A549 (cell line): ENCODE measurements at regions not wholly inside any gene's neighbourhood (a gene's known extent, or its start where the extent isn't known, plus 50 kb on each side); places are given as distances from the start of the nearest gene placed in this dataset.

ENCODE experiments used
- ATAC-seq, 2 experiments: fragments of 200-7000 bp in 1 of 2; fragments of >200 bp in 1 of 2; cut with Nextera tagmentation in 1 of 2; cut with Tn5 transposase in 1 of 2; 3 replicates each; pipeline versions ENCODE4 v1.8.0 to v1.9.1; 2018 to 2020; ENCODE audit warnings: mild to moderate bottlenecking in 1 of 2, moderate library complexity in 1 of 2
- CTCF ChIA-PET: fragments of 300-600 bp; sonication (Branson Sonifier 250); formaldehyde crosslinking; extraction: SDS; loops from one replicate; lab custom pipeline; 2021; ENCODE audit warnings: antibody characterized with exemption, inconsistent platforms; lab: Yijun Ruan, JAX
- POLR2A ChIA-PET: fragments of 350-600 bp; formaldehyde crosslinking; extraction: SDS; loops from one replicate; lab custom pipeline; 2021; ENCODE audit warnings: antibody characterized with exemption, inconsistent platforms; lab: Yijun Ruan, JAX
- DNase-seq, 2 experiments: peaks; one replicate each; pipeline versions ENCODE4 v3.0.0 to v3.0.0-alpha.2; 2011 to 2016; ENCODE audit warnings: low read depth in 1 of 2, low spot score in 1 of 2
- FAIRE-seq: peaks from 2 replicates; lab custom pipeline; 2011; peaks lifted over from hg19 to GRCh38; lab: Jason Lieb, UNC
- H3K27ac ChIP-seq, 2 experiments: fragments of >200 bp; sonication (Bioruptor Twin); formaldehyde crosslinking; 3 replicates each; pipeline ENCODE4 v1.5.1; 2016 to 2017
- H3K4me1 ChIP-seq: fragments of >200 bp; sonication (Bioruptor Twin); formaldehyde crosslinking; 3 replicates; pipeline ENCODE4 v1.6.1; 2016
- H3K4me2 ChIP-seq: fragments of >200 bp; sonication (Bioruptor Twin); formaldehyde crosslinking; 3 replicates; pipeline ENCODE4 v1.6.1; 2016
- H3K4me3 ChIP-seq: fragments of >200 bp; sonication (Bioruptor Twin); formaldehyde crosslinking; 3 replicates; pipeline ENCODE4 v1.5.1; 2016
- H3K9me3 ChIP-seq: fragments of >200 bp; sonication (Bioruptor Twin); formaldehyde crosslinking; 3 replicates; pipeline ENCODE4 v1.6.1; 2016
- ATOH8 ChIP-seq: fragments of 250-450 bp; sonication (Bioruptor Pico); IDR thresholded peaks from 2 replicates; pipeline ENCODE4 v1.5.0; 2020; ENCODE audit warnings: low read depth, mild to moderate bottlenecking, moderate library complexity
- BHLHE40 ChIP-seq: IDR thresholded peaks from 2 replicates; pipeline ENCODE4 v1.6.1; 2012; ENCODE audit warnings: low read depth, low read length, inconsistent platforms
- CEBPB ChIP-seq, 2 experiments: fragments of >200 bp in 1 of 2; sonication (Bioruptor Twin) in 1 of 2; formaldehyde crosslinking in 1 of 2; IDR thresholded peaks; 2 replicates each; pipeline ENCODE4 v1.6.1; 2012 to 2016
- CHD2 ChIP-seq: fragments of 150-350 bp; IDR thresholded peaks from 2 replicates; pipeline ENCODE4 v1.6.1; 2014; ENCODE audit warnings: low read length; ENCODE audit not compliant: partially characterized antibody
- CHD4 ChIP-seq: fragments of 200-600 bp; sonication (generic); IDR thresholded peaks from 2 replicates; pipeline ENCODE4 v1.6.1; 2016; ENCODE audit warnings: antibody characterized with exemption, mild to moderate bottlenecking, borderline replicate concordance
- EHMT2 ChIP-seq: fragments of 200-600 bp; sonication (generic); IDR thresholded peaks from 2 replicates; pipeline ENCODE4 v1.6.1; 2016; ENCODE audit warnings: antibody characterized with exemption, low read depth, mild to moderate bottlenecking, moderate library complexity
- EP300 ChIP-seq, 2 experiments: fragments of >200 bp; sonication (Bioruptor Twin); formaldehyde crosslinking; IDR thresholded peaks; 2 replicates in 1 of 2; 3 replicates in 1 of 2; pipeline ENCODE4 v1.6.1; 2016 to 2017
- FOSB ChIP-seq: fragments of 250-450 bp; sonication (Bioruptor Pico); IDR thresholded peaks from 2 replicates; pipeline ENCODE4 v1.5.0; 2020; ENCODE audit warnings: mild to moderate bottlenecking, moderate library complexity
- GATA3 ChIP-seq: IDR thresholded peaks from 2 replicates; pipeline ENCODE4 v1.6.1; 2012; ENCODE audit warnings: borderline replicate concordance
- HDAC2 ChIP-seq: fragments of 200-600 bp; sonication (generic); IDR thresholded peaks from 2 replicates; pipeline ENCODE4 v1.6.1; 2016
- HES2 ChIP-seq: fragments of >200 bp; sonication (Bioruptor Twin); formaldehyde crosslinking; IDR thresholded peaks from 2 replicates; pipeline ENCODE4 v1.6.1; 2016
- HEYL ChIP-seq: fragments of 250-450 bp; sonication (Bioruptor Pico); IDR thresholded peaks from 2 replicates; pipeline ENCODE4 v1.8.0; 2021; ENCODE audit warnings: mild to moderate bottlenecking, moderate library complexity
- HMGXB4 ChIP-seq: fragments of 250-450 bp; sonication (Bioruptor Pico); IDR thresholded peaks from 2 replicates; pipeline ENCODE4 v1.5.0; 2021; ENCODE audit warnings: mild to moderate bottlenecking, moderate library complexity, borderline replicate concordance
- JUN ChIP-seq, 2 experiments: fragments of >200 bp; sonication (Bioruptor Twin); formaldehyde crosslinking; IDR thresholded peaks; 2 replicates in 1 of 2; 3 replicates in 1 of 2; pipeline ENCODE4 v1.6.1; 2016 to 2017
- JUNB ChIP-seq: fragments of >200 bp; sonication (Bioruptor Twin); formaldehyde crosslinking; IDR thresholded peaks from 2 replicates; pipeline ENCODE4 v1.6.1; 2016
- KDM5A ChIP-seq: fragments of 200-600 bp; sonication (generic); IDR thresholded peaks from 2 replicates; pipeline ENCODE4 v1.6.1; 2016; ENCODE audit warnings: antibody characterized with exemption, mild to moderate bottlenecking
- MAFK ChIP-seq: fragments of 450-650 bp; IDR thresholded peaks from 2 replicates; pipeline ENCODE4 v1.6.1; 2014; ENCODE audit not compliant: partially characterized antibody
- MAX ChIP-seq: IDR thresholded peaks from 2 replicates; pipeline ENCODE4 v1.6.1; 2012
- MAZ ChIP-seq: fragments of 150-350 bp; IDR thresholded peaks from 2 replicates; pipeline ENCODE4 v1.6.1; 2014; ENCODE audit warnings: antibody characterized with exemption, low read depth, low read length, borderline replicate concordance
- NFE2L2 ChIP-seq: fragments of 150-350 bp; conservative IDR thresholded peaks from 2 replicates; pipeline ENCODE4 v1.6.1; 2014; ENCODE audit warnings: low read length
- NPAS2 ChIP-seq: fragments of 250-450 bp; sonication (Bioruptor Pico); IDR thresholded peaks from 2 replicates; pipeline ENCODE4 v1.8.0; 2022; ENCODE audit warnings: mild to moderate bottlenecking, moderate library complexity, borderline replicate concordance
- POLR2AphosphoS2 ChIP-seq: conservative IDR thresholded peaks from 2 replicates; pipeline ENCODE4 v1.6.1; 2012; ENCODE audit warnings: low read length, improper control_type of control experiment, inconsistent platforms
- RAD21 ChIP-seq, 2 experiments: fragments of >200 bp in 1 of 2; sonication (Bioruptor Twin) in 1 of 2; formaldehyde crosslinking in 1 of 2; IDR thresholded peaks in 1 of 2; conservative IDR thresholded peaks in 1 of 2; 2 replicates in 1 of 2; 3 replicates in 1 of 2; pipeline ENCODE4 v1.6.1; 2012 to 2018; ENCODE audit warnings: inconsistent platforms in 1 of 2
- RARB ChIP-seq: fragments of 250-450 bp; sonication (Bioruptor Pico); IDR thresholded peaks from 2 replicates; pipeline ENCODE4 v1.8.0; 2021; ENCODE audit warnings: mild to moderate bottlenecking, moderate library complexity
- RFX5 ChIP-seq: fragments of 450-650 bp; IDR thresholded peaks from 2 replicates; pipeline ENCODE4 v1.7.1; 2014; ENCODE audit warnings: antibody characterized with exemption, mild to moderate bottlenecking, moderate library complexity
- RNF2 ChIP-seq: fragments of 200-600 bp; sonication (generic); IDR thresholded peaks from 2 replicates; pipeline ENCODE4 v1.6.1; 2016; ENCODE audit warnings: low read depth, mild to moderate bottlenecking, antibody characterized with exemption, moderate library complexity, borderline replicate concordance
- TFCP2L1 ChIP-seq: fragments of 250-450 bp; sonication (Bioruptor Pico); IDR thresholded peaks from 2 replicates; pipeline ENCODE4 v1.5.0; 2021; ENCODE audit warnings: mild to moderate bottlenecking
- USF2 ChIP-seq: fragments of 450-650 bp; IDR thresholded peaks from 2 replicates; pipeline ENCODE4 v1.6.1; 2014; ENCODE audit warnings: antibody characterized with exemption
- ZC3H11A ChIP-seq: fragments of 450-650 bp; IDR thresholded peaks from 2 replicates; pipeline ENCODE4 v1.6.1; 2014; ENCODE audit warnings: antibody characterized with exemption, mild to moderate bottlenecking
- ZFP36 ChIP-seq: fragments of 450-650 bp; IDR thresholded peaks from 2 replicates; pipeline ENCODE4 v1.6.1; 2014; ENCODE audit warnings: borderline replicate concordance; ENCODE audit not compliant: partially characterized antibody
- ZNF302 ChIP-seq: fragments of 250-450 bp; sonication (Bioruptor Pico); IDR thresholded peaks from 2 replicates; pipeline ENCODE4 v1.9.0; 2021; ENCODE audit warnings: inconsistent platforms, mild to moderate bottlenecking, moderate library complexity
- ZSCAN20 ChIP-seq: fragments of 250-450 bp; sonication (Bioruptor Pico); IDR thresholded peaks from 2 replicates; pipeline ENCODE4 v1.8.0; 2022; ENCODE audit warnings: mild to moderate bottlenecking, moderate library complexity
- WGBS: methylation state at CpG from one replicate; pipeline ENCODE4 v1.1.6; 2017; ENCODE audit errors: missing lambda C conversion rate; 5-methylcytosine and 5-hydroxymethylcytosine counted together

GRCh38 chr1:191662051-191662450, 496.2 kb upstream of the RGS18 start:
- no peaks in the 10 kb centered on the region for H3K4me1 ChIP-seq
- no peak overlapping the region for H3K27ac ChIP-seq
- DNase-seq (no peak), FAIRE-seq (no peak)
- POLR2A ChIA-PET = no interaction called here
- no peaks in the 10 kb centered on the region for H3K9me3 ChIP-seq
- 61% methylated on average over 1 of the region's 1 CpG for WGBS
- TF ChIP-seq MAZ = no peak
- TF ChIP-seq NFE2L2 = no peak
- no peak for TF ChIP-seq ZFP36
- no peak for TF ChIP-seq GATA3
- TF ChIP-seq RFX5 = no peak
- no peak for TF ChIP-seq HEYL (CRISPR knock-in tag)
- TF ChIP-seq, all 56 proteins: peak for 0
- no peak overlapping the region for H3K4me2 ChIP-seq
- no peak overlapping the region for H3K4me3 ChIP-seq
- no peak for ATAC-seq
- CTCF ChIA-PET = no interaction called here

- Histone ChIP-seq H3K4me1 (no peaks in the 10 kb centered on the region), H3K4me3 (no peak overlapping the region), H3K9me3 (no peaks in the 10 kb centered on the region), H3K27ac (no peak overlapping the region), H3K4me2 (no peak overlapping the region)
- ATAC-seq = no peak
- no peak for FAIRE-seq
- no peak for TF ChIP-seq ZNF302 (CRISPR knock-in tag)
- TF ChIP-seq USF2 = no peak
- TF ChIP-seq FOSB (CRISPR knock-in tag) = no peak
- no peak for TF ChIP-seq ATOH8
- TF ChIP-seq HMGXB4 (CRISPR knock-in tag) = no peak
- no peak for TF ChIP-seq EP300 (IDR thresholded peaks at IDR 0.05)
- no peak for TF ChIP-seq POLR2AphosphoS2
- TF ChIP-seq RARB (CRISPR knock-in tag) = no peak
- TF ChIP-seq ZC3H11A = no peak
- TF ChIP-seq HES2 = no peak
- TF ChIP-seq RAD21 (conservative IDR thresholded peaks at IDR 0.05 in 1 of 2, IDR thresholded peaks at IDR 0.05 in 1 of 2) = no peak
- no peak for TF ChIP-seq ZSCAN20
- TF ChIP-seq MAX = no peak
- WGBS = 33% methylated on average over 1 of the region's 1 CpG
- no peak for DNase-seq
- POLR2A ChIA-PET = no interaction called here
- CTCF ChIA-PET = no interaction called here
Observed at GRCh38 chr1:191662746-191663145, 495.5 kb upstream of the RGS18 start.

- WGBS = 63% methylated on average over 5 of the region's 5 CpGs
Observed at GRCh38 chr1:191668525-191668924, 489.7 kb upstream of the RGS18 start.

More at GRCh38 chr1:191668525-191668924, 489.7 kb upstream of the RGS18 start:
- H3K27ac ChIP-seq = no peak overlapping the region
- H3K9me3 ChIP-seq = no peaks in the 10 kb centered on the region
- CTCF ChIA-PET = no interaction called here
- no peak overlapping the region for H3K4me3 ChIP-seq
- no peak for FAIRE-seq
- DNase-seq = no peak
- POLR2A ChIA-PET = no interaction called here
- no peak overlapping the region for H3K4me2 ChIP-seq
- TF ChIP-seq JUNB (no peak), ZSCAN20 (no peak), CHD4 (no peak), BHLHE40 (no peak), CHD2 (no peak), ATOH8 (no peak), HDAC2 (no peak), NPAS2 (CRISPR knock-in tag) (no peak), TFCP2L1 (CRISPR knock-in tag) (no peak), KDM5A (no peak), EHMT2 (no peak), CEBPB (IDR thresholded peaks at IDR 0.05) (no peak), MAFK (no peak), USF2 (no peak), JUN (IDR thresholded peaks at IDR 0.05) (no peak), HEYL (CRISPR knock-in tag) (no peak), RNF2 (no peak)
- H3K4me1 ChIP-seq = no peaks in the 10 kb centered on the region
- ATAC-seq = no peak
